HCT116 (cell line): ENCODE measurements at regions not wholly inside any gene's neighbourhood (a gene's known extent, or its start where the extent isn't known, plus 50 kb on each side); places are given as distances from the start of the nearest gene placed in this dataset.

Experiments used
- ATAC-seq: fragments of 200-7000 bp; cut with Tn5 transposase; 2 replicates; pipeline ENCODE4 v1.9.1; 2020; ENCODE audit warnings: mild to moderate bottlenecking, moderate library complexity
- BruUV-seq: library from RNA; stranded (reverse); fragments of 400-500 nt; replicated peaks from 2 replicates; lab custom pipeline; 2021; lab: Mats Ljungman, UMichigan
- CTCF ChIA-PET: fragments of 300-600 bp; sonication (Branson Sonifier 250); formaldehyde crosslinking; loops from one replicate; lab custom pipeline; 2021; ENCODE audit warnings: antibody characterized with exemption; lab: Charles Lee
- POLR2A ChIA-PET: fragments of 300-600, 350-600 bp; sonication (Branson Sonifier 250); formaldehyde crosslinking; loops from one replicate; lab custom pipeline; 2021; ENCODE audit warnings: antibody characterized with exemption; lab: Charles Lee
- RAD21 ChIA-PET, 2 experiments: fragments of 300-600 bp; sonication (Branson Sonifier 250); formaldehyde crosslinking; loops; one replicate each; lab custom pipeline; 2023; ENCODE audit warnings: low total read pairs in 2 of 2; ENCODE audit not compliant: uncharacterized antibody in 2 of 2, unreplicated experiment in 2 of 2, low non-redundant PET in 1 of 2; lab: Charles Lee
- DNase-seq: peaks from one replicate; pipeline ENCODE4 v3.0.0-alpha.2; 2010; ENCODE audit warnings: low read depth, low spot score
- H2AFZ ChIP-seq: fragments of 200-600 bp; shearing (Covaris generic), sonication (generic); 2 replicates; pipeline ENCODE4 v1.6.1; 2017; ENCODE audit warnings: low read depth, mixed run types, mixed read lengths, antibody characterized with exemption, low read length; ENCODE audit not compliant: poor library complexity, severe bottlenecking
- H3K27ac ChIP-seq: 2 replicates; pipeline ENCODE4 v1.5.1; 2012; ENCODE audit warnings: low read depth, low read length
- H3K27me3 ChIP-seq: fragments of 200-600 bp; sonication (generic); 2 replicates; pipeline ENCODE4 v1.6.1; 2016; ENCODE audit warnings: mixed run types, low read length, mixed read lengths; ENCODE audit not compliant: insufficient read depth
- H3K36me3 ChIP-seq, 2 experiments: fragments of 200-500 bp in 1 of 2; fragments of 200-600 bp in 1 of 2; sonication (Bioruptor generic) in 1 of 2; sonication (generic) in 1 of 2; 2 replicates each; pipeline versions ENCODE4 v1.5.1 to v1.6.1; 2014 to 2016; ENCODE audit warnings: low read length in 2 of 2, inconsistent platforms in 1 of 2, mixed read lengths in 1 of 2, mixed run types in 1 of 2; ENCODE audit not compliant: insufficient read depth in 2 of 2, control insufficient read depth in 1 of 2
- H3K4me1 ChIP-seq, 2 experiments: fragments of 200-600 bp in 1 of 2; sonication (generic) in 1 of 2; 2 replicates each; pipeline versions ENCODE4 v1.5.1 to v1.6.1; 2012 to 2017; ENCODE audit warnings: low read length in 2 of 2, inconsistent platforms in 1 of 2, mild to moderate bottlenecking in 1 of 2, mixed read lengths in 1 of 2, mixed run types in 1 of 2, moderate library complexity in 1 of 2; ENCODE audit not compliant: insufficient read depth in 2 of 2, control insufficient read depth in 1 of 2
- H3K4me2 ChIP-seq: fragments of 200-600 bp; sonication (generic); 2 replicates; pipeline ENCODE4 v1.6.1; 2017; ENCODE audit warnings: mixed run types, low read length, mixed read lengths
- H3K4me3 ChIP-seq, 2 experiments: fragments of 200-600 bp in 1 of 2; sonication (generic) in 1 of 2; replicated peaks in 1 of 2; 2 replicates each; pipeline ENCODE4 v1.5.1; 2011 to 2016; ENCODE audit warnings: low read length in 2 of 2, control low read depth in 1 of 2, low read depth in 1 of 2, mild to moderate bottlenecking in 1 of 2, mixed read lengths in 1 of 2, mixed run types in 1 of 2
- H3K79me2 ChIP-seq: fragments of 200-600 bp; sonication (generic); 2 replicates; pipeline ENCODE4 v1.6.1; 2017; ENCODE audit warnings: mild to moderate bottlenecking, mixed run types, low read length, moderate library complexity, mixed read lengths; ENCODE audit not compliant: insufficient read depth
- H3K9ac ChIP-seq: fragments of 200-600 bp; sonication (generic); 2 replicates; pipeline ENCODE4 v1.6.1; 2016; ENCODE audit warnings: low read length, mixed read lengths
- H3K9me2 ChIP-seq: fragments of 200-600 bp; sonication (generic), shearing (Covaris generic); 2 replicates; pipeline ENCODE4 v1.6.1; 2017; ENCODE audit warnings: mixed run types, mild to moderate bottlenecking, moderate library complexity; ENCODE audit not compliant: insufficient read depth
- H3K9me3 ChIP-seq, 2 experiments: fragments of 200-500 bp in 1 of 2; fragments of 200-600 bp in 1 of 2; sonication (Bioruptor generic) in 1 of 2; sonication (generic) in 1 of 2; 2 replicates each; pipeline ENCODE4 v1.6.1; 2014 to 2017; ENCODE audit warnings: low read length in 2 of 2, mixed read lengths in 2 of 2, inconsistent platforms in 1 of 2, low read depth in 1 of 2, mild to moderate bottlenecking in 1 of 2, mixed run types in 1 of 2, moderate library complexity in 1 of 2; ENCODE audit not compliant: control insufficient read depth in 1 of 2, insufficient read depth in 1 of 2
- H4K20me1 ChIP-seq: fragments of 200-600 bp; sonication (generic), shearing (Covaris generic); 2 replicates; pipeline ENCODE4 v1.6.1; 2017; ENCODE audit warnings: mixed run types, mild to moderate bottlenecking, moderate library complexity; ENCODE audit not compliant: insufficient read depth
- EGR1 ChIP-seq: IDR thresholded peaks from 2 replicates; pipeline ENCODE4 v1.6.1; 2012; ENCODE audit warnings: low read depth
- ELF1 ChIP-seq: IDR thresholded peaks from 2 replicates; pipeline ENCODE4 v1.6.1; 2012; ENCODE audit warnings: low read depth, borderline replicate concordance
- EZH2phosphoT487 ChIP-seq: fragments of 200-600 bp; IDR thresholded peaks from 2 replicates; pipeline ENCODE4 v1.6.1; 2018; ENCODE audit warnings: antibody characterized with exemption, borderline replicate concordance
- FOSL1 ChIP-seq: IDR thresholded peaks from 2 replicates; pipeline ENCODE4 v1.6.1; 2012; ENCODE audit warnings: low read depth
- POLR2A ChIP-seq: IDR thresholded peaks from 2 replicates; pipeline ENCODE4 v1.7.0; 2011; ENCODE audit warnings: borderline replicate concordance; ENCODE audit not compliant: insufficient read depth, insufficient read length; ENCODE audit errors: extremely low read depth
- POLR2AphosphoS5 ChIP-seq: IDR thresholded peaks from 2 replicates; pipeline ENCODE4 v1.6.1; 2011; ENCODE audit warnings: mild to moderate bottlenecking, low read depth, low read length, moderate library complexity
- RAD21 ChIP-seq: IDR thresholded peaks from 2 replicates; pipeline ENCODE4 v1.6.1; 2012; ENCODE audit warnings: low read depth, mild to moderate bottlenecking
- SRF ChIP-seq: IDR thresholded peaks from 2 replicates; pipeline ENCODE4 v1.6.1; 2012; ENCODE audit warnings: low read depth
- TCF7L2 ChIP-seq: IDR thresholded peaks from 2 replicates; pipeline ENCODE4 v1.7.0; 2011; ENCODE audit warnings: borderline replicate concordance, inconsistent platforms; ENCODE audit not compliant: insufficient read depth, insufficient read length; ENCODE audit errors: extremely low read depth
- YY1 ChIP-seq: IDR thresholded peaks from 2 replicates; pipeline ENCODE4 v1.6.1; 2011; ENCODE audit warnings: low read length, low read depth, moderate library complexity, mild to moderate bottlenecking; ENCODE audit not compliant: insufficient replicate concordance; ENCODE audit errors: extremely low read depth
- ZFX ChIP-seq: fragments of 450-650 bp; IDR thresholded peaks from 2 replicates; pipeline ENCODE4 v1.6.1; 2017
- intact Hi-C: fragments of 100-400 bp; cut with micrococcal nuclease; formaldehyde crosslinking; loops from 2 replicates; pipeline ENCODE4 v1.10.0; 2022
- TF ChIP-seq, protein P1 (sequence below): IDR thresholded peaks from 2 replicates; pipeline ENCODE4 v1.6.1; 2012
- TF ChIP-seq, protein P2 (sequence below): IDR thresholded peaks from 2 replicates; pipeline ENCODE4 v1.6.1; 2012; ENCODE audit warnings: low read depth
- TF ChIP-seq, protein P3 (sequence below): IDR thresholded peaks from 2 replicates; pipeline ENCODE4 v1.6.1; 2012
- TF ChIP-seq, protein P4 (sequence below): IDR thresholded peaks from 2 replicates; pipeline ENCODE4 v1.6.1; 2011; ENCODE audit warnings: mild to moderate bottlenecking, low read length, moderate library complexity; ENCODE audit not compliant: insufficient replicate concordance; ENCODE audit errors: extremely low read depth

DNA sequence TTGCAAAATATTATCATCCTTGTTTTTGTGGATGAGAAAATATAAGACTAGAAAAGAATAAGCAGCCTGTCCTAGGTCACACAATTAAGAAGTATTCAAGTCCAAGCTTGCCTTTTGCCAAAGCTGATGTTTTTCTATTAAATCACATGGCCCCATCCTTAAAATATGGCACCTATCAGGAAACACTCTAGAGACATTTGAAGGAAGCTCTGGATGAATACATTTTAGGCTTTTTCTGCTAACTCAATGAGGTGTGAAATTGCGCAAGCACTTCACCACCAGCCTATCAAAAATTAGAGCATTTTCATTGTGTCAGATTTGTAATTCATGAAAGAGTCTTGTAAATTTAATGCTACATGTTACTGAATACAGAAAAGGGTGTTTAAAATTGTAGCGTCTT, 251.1 kb upstream of the MAD2L1 start:
- Histone ChIP-seq H3K4me2 (no peak overlapping the region), H3K4me3 (no peak overlapping the region), H3K9me2 (no peaks in the 10 kb centered on the region), H3K4me1 (no peaks in the 10 kb centered on the region), H3K27me3 (no peaks in the 10 kb centered on the region), H3K27ac (no peak overlapping the region), H4K20me1 (no peaks in the 10 kb centered on the region), H3K9ac (no peak overlapping the region), H3K79me2 (no peaks in the 10 kb centered on the region), H2AFZ (no peak overlapping the region), H3K9me3 (no peaks in the 10 kb centered on the region), H3K36me3 (no peaks in the 10 kb centered on the region)
- RAD21 ChIA-PET, result no interaction called here
- ATAC-seq, result no peak
- no peak for TF ChIP-seq RAD21
- TF ChIP-seq SRF, result no peak
- TF ChIP-seq, protein P1, sequence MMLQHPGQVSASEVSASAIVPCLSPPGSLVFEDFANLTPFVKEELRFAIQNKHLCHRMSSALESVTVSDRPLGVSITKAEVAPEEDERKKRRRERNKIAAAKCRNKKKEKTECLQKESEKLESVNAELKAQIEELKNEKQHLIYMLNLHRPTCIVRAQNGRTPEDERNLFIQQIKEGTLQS, result no peak
- no peak for TF ChIP-seq EGR1
- no peak for TF ChIP-seq EZH2phosphoT487
- TF ChIP-seq, protein P2, sequence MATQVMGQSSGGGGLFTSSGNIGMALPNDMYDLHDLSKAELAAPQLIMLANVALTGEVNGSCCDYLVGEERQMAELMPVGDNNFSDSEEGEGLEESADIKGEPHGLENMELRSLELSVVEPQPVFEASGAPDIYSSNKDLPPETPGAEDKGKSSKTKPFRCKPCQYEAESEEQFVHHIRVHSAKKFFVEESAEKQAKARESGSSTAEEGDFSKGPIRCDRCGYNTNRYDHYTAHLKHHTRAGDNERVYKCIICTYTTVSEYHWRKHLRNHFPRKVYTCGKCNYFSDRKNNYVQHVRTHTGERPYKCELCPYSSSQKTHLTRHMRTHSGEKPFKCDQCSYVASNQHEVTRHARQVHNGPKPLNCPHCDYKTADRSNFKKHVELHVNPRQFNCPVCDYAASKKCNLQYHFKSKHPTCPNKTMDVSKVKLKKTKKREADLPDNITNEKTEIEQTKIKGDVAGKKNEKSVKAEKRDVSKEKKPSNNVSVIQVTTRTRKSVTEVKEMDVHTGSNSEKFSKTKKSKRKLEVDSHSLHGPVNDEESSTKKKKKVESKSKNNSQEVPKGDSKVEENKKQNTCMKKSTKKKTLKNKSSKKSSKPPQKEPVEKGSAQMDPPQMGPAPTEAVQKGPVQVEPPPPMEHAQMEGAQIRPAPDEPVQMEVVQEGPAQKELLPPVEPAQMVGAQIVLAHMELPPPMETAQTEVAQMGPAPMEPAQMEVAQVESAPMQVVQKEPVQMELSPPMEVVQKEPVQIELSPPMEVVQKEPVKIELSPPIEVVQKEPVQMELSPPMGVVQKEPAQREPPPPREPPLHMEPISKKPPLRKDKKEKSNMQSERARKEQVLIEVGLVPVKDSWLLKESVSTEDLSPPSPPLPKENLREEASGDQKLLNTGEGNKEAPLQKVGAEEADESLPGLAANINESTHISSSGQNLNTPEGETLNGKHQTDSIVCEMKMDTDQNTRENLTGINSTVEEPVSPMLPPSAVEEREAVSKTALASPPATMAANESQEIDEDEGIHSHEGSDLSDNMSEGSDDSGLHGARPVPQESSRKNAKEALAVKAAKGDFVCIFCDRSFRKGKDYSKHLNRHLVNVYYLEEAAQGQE, result no peak
- TF ChIP-seq, protein P3, sequence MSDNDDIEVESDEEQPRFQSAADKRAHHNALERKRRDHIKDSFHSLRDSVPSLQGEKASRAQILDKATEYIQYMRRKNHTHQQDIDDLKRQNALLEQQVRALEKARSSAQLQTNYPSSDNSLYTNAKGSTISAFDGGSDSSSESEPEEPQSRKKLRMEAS, result no peak
- BruUV-seq, result no TSS peak
- DNase-seq, result no peak
- POLR2A ChIA-PET, result no interaction called here
- CTCF ChIA-PET, result no interaction called here
- intact Hi-C loops, result no loop called here

DNA sequence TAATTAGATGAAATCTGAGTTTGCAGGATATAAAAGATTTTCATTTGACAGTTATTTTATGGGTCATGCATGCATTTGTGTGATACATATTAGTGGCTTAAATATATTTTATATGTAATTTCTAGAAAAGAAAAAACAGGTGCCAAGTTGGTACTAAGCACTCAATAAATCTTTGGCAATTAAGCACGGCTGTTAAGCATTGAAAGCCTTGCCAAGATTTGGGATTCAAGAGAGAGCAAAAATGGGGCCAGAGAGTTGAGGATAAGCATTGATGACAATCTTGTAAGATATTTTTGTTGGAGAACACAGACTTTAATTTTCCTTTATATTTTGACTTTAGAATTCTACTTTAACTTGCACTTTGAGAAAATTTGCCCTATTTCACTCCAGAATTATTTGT, 249.8 kb upstream of the MAD2L1 start:
- Histone ChIP-seq H3K27me3 (no peaks in the 10 kb centered on the region), H3K4me3 (no peak overlapping the region), H3K9ac (no peak overlapping the region), H3K36me3 (no peaks in the 10 kb centered on the region), H3K4me2 (no peak overlapping the region), H3K79me2 (no peaks in the 10 kb centered on the region), H2AFZ (no peak overlapping the region), H3K9me3 (no peaks in the 10 kb centered on the region), H3K4me1 (no peaks in the 10 kb centered on the region), H4K20me1 (no peaks in the 10 kb centered on the region), H3K27ac (no peak overlapping the region), H3K9me2 (no peaks in the 10 kb centered on the region)
- ChIA-PET CTCF (no interaction called here), POLR2A (no interaction called here), RAD21 (no interaction called here)
- no TSS peak for BruUV-seq
- intact Hi-C loops, result no loop called here
- no peak for TF ChIP-seq ELF1
- no peak for TF ChIP-seq TCF7L2
- no peak for TF ChIP-seq POLR2AphosphoS5
- no peak for TF ChIP-seq FOSL1
- no peak for TF ChIP-seq EGR1
- no peak for TF ChIP-seq ZFX
- TF ChIP-seq, protein P4, sequence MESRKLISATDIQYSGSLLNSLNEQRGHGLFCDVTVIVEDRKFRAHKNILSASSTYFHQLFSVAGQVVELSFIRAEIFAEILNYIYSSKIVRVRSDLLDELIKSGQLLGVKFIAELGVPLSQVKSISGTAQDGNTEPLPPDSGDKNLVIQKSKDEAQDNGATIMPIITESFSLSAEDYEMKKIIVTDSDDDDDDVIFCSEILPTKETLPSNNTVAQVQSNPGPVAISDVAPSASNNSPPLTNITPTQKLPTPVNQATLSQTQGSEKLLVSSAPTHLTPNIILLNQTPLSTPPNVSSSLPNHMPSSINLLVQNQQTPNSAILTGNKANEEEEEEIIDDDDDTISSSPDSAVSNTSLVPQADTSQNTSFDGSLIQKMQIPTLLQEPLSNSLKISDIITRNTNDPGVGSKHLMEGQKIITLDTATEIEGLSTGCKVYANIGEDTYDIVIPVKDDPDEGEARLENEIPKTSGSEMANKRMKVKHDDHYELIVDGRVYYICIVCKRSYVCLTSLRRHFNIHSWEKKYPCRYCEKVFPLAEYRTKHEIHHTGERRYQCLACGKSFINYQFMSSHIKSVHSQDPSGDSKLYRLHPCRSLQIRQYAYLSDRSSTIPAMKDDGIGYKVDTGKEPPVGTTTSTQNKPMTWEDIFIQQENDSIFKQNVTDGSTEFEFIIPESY, result no peak
- TF ChIP-seq, protein P1, result no peak
- no peak for TF ChIP-seq POLR2A
- no peak for TF ChIP-seq YY1
- TF ChIP-seq EZH2phosphoT487, result no peak
- ATAC-seq (no peak), DNase-seq (no peak)
